ENCODE measurements at regions not wholly inside any gene's neighbourhood (a gene's known extent, or its start where the extent isn't known, plus 50 kb on each side); places are given as distances from the start of the nearest gene placed in this dataset.

DNA sequence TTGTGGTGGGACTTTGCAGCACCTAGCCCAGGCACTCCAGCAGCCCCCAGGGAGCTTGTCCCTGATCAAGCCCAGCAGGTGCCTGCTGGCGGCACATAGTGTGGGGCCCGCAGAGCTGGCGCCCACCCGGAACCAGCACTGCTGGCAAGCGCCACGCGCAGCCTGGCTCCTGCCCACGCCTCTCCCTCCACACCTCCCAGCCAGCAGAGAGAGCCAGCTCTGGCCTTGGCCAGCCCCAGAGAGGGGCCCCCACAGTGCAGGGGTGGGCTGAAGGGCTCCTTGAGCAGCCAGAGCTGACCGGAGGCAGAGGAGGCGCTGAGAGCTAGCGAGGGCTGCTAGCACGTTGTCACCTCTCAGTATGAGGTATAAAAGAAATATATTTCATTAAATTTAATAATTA is 716.5 kb upstream of the MAP3K7 start:
- TF ChIP-seq POLR2AphosphoS5 (IDR thresholded peaks at IDR 0.05) (no peak), EP300 (IDR thresholded peaks at IDR 0.05) (no peak)
- TF ChIP-seq, protein P1, sequence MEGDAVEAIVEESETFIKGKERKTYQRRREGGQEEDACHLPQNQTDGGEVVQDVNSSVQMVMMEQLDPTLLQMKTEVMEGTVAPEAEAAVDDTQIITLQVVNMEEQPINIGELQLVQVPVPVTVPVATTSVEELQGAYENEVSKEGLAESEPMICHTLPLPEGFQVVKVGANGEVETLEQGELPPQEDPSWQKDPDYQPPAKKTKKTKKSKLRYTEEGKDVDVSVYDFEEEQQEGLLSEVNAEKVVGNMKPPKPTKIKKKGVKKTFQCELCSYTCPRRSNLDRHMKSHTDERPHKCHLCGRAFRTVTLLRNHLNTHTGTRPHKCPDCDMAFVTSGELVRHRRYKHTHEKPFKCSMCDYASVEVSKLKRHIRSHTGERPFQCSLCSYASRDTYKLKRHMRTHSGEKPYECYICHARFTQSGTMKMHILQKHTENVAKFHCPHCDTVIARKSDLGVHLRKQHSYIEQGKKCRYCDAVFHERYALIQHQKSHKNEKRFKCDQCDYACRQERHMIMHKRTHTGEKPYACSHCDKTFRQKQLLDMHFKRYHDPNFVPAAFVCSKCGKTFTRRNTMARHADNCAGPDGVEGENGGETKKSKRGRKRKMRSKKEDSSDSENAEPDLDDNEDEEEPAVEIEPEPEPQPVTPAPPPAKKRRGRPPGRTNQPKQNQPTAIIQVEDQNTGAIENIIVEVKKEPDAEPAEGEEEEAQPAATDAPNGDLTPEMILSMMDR (IDR thresholded peaks at IDR 0.05), result no peak

Data from upper lobe of left lung (tissue), 4 donors.